NCI-H345 treated with DMSO at 0.1 percent for 48 hours (cell line): ENCODE measurements at regions not wholly inside any gene's neighbourhood (a gene's known extent, or its start where the extent isn't known, plus 50 kb on each side); places are given as distances from the start of the nearest gene placed in this dataset.
"Not testable (repeated sequence)": the region's sequence is repeated elsewhere in the genome, so short reads cannot be mapped to it uniquely, and the experiment has no call there.

Experiments
- DNase-seq: peaks from one replicate; lab custom pipeline; 2025; ENCODE audit not compliant: unreplicated experiment; lab: John Stamatoyannopoulos, UW

DNA sequence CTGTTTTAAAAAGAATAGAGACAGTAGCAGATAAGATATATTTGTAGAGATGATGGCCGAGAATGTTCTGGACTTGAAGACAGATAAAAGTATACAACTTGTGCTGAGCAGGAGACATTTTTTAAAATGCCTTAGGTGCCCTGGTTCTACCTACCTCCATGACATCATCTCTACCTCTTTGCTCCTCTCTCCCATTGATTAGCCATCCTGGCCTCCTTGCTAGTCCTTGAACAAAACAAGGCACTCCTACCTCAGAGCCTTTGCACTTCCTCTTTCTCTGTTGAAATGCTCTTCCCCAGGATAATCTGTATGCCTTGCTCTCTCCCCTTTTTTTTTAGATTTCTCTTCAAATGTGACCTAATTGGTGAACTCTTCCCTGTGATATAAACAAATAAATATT is 92.6 kb upstream of the MAGI3 start:
- DNase-seq: no peak

DNA sequence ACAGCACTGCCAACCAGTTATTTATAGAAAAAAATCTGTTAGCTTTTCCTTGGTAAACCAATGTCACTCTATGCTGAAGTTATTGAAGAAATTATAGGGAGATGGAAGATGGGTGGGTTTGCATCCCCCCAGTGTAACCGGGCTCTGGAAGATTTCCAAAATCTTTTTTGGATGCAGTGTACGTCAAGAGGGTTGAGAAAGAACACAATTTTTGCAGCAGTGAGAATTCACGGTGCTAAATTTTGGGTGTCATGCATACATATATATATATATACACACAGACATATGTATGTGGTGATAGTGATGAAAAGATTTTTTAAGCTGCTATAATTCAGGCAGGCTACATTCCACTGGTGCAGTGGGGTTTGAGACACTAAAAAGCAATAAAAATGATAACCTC is 91.4 kb upstream of the MAGI3 start:
- DNase-seq: no peak

DNA sequence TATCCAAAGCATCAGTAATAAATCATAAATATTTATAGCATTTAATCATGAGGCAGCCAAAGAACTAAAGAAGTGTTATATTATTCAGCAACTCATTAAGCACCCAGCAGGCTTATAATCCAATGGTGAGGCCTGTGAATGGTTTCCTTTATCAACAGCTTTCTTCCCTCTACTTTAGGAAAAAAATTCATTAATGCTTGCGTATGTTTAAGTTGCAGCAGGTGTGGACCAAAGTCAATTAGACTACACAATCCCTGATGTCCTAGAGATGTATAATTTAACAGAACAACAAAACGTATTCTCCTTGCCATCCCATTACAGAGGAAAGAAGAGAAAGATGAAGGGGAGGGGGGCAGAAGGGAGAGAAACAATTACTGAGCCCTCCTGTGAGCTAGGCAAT is 87.7 kb upstream of the MAGI3 start:
- DNase-seq: no peak

DNA sequence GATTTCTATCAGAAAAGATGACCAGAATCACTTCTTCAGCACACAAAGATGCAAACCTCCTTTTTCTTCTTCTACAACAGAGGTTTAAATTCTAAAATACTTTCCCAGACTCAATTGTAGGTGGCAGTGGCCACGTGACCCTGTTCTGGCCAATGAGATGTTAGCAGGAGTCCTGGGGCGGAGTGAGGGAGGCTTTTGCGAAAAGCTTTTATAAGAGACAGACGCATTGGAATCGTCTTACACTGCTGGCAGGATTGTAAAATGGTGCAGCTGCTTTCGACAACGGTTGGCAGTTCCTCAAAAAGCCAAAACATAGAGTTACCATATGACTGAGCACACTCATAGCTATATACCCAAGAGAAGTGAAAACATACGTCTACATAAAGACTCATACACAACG is 87.0 kb upstream of the MAGI3 start:
- no peak for DNase-seq

DNA sequence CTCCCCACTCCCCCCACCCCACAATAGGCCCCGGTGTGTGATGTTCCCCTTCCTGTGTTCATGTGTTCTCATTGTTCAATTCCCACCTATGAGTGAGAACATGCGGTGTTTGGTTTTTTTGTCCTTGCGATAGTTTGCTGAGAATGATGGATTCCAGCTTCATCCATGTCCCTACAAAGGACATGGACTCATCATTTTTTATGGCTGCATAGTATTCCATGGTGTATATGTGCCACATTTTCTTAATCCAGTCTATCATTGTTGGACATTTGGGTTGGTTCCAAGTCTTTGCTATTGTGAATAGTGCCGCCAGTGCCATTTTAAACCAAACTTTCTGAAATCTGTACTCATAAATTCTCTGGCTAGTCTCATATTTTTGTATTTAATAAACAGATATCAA is 85.3 kb upstream of the MAGI3 start:
- DNase-seq: not testable (repeated sequence)

DNA sequence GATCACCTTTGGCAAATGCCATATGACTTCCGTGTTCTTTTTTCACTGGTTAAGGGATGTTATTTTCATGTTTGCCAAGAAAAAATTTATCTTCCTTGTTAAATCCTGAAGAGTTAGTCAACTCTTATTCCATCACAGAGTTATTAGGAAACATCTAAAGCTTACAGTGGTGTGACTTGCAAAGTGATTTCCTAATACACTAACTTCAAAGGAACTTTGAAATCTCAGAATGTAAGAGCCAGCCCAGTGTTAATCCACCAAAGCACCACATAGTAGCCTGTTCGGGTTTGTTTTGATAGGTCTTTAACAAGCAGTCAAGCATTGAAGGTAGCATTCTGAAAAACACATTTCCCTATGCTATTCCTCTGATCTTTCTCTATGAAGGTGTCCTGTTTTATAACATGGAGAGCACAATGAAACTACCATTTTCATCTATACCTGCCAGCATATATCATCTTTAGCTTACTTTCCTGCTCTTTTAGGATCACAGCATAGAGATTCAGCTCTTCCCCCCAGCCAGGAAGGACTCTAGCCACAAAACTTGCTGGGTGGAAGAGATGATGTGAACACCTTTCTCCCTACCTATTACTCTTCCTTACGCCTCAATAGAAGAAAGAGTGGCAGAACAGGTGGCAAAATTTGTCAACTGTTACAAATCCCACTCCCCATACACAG is 82.4 kb upstream of the MAGI3 start:
- no peak for DNase-seq

DNA sequence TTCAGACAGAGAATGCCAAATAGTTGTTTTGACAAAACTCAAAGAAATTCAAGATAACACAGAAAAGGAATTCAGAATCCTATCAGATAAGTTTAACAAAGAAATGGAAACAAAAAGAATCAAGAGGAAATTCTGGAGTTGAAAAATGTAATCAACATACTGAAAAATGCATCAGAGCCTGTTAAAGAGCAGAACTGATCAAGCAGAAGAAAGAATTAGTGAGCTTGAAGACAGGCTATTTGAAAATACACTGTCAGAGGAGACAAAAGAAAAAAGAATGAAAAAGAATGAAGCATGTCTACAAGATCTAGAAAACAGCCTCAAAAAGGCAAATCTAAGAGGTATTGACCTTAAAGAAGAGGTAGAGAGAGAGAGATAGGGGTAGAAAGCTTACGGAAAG is 77.7 kb upstream of the MAGI3 start:
- not testable (repeated sequence) for DNase-seq

DNA sequence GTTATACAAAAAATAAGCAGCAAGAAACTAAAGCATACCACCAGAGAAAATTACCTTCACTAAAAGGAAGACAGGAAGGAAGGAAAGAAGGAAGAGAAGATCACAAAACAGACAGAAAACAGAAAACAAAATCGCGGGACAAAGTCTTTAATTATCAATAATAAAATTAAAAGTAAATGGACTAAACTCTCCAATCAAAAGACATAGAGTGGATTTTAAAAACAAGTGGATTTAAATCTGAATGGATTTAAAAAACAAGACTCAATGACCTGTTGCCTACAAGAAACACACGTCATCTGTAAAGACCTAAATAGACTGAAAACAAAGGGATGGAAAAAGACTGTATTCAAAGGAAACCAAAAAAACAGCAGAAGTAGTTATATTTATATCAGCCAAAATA is 75.7 kb upstream of the MAGI3 start:
- DNase-seq: no peak

DNA sequence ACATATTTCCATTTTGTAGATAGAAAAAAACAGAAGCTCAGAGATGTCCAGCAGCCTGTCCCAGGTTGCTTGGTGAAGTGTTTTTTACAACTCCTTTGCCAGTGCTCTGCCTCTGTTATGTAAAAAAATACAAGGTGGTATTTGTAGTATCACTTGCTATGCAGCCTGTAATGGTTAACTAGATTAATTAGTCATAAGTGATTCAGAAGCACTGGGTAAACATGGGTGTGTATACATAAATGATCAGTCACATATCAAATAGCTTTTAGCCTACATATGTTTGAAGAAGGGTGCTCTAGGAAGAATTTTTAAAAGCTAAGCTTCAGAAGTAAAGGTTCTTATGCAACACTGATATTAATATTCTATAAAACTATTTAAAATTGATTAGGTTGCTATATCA is 70.0 kb upstream of the MAGI3 start:
- no peak for DNase-seq

DNA sequence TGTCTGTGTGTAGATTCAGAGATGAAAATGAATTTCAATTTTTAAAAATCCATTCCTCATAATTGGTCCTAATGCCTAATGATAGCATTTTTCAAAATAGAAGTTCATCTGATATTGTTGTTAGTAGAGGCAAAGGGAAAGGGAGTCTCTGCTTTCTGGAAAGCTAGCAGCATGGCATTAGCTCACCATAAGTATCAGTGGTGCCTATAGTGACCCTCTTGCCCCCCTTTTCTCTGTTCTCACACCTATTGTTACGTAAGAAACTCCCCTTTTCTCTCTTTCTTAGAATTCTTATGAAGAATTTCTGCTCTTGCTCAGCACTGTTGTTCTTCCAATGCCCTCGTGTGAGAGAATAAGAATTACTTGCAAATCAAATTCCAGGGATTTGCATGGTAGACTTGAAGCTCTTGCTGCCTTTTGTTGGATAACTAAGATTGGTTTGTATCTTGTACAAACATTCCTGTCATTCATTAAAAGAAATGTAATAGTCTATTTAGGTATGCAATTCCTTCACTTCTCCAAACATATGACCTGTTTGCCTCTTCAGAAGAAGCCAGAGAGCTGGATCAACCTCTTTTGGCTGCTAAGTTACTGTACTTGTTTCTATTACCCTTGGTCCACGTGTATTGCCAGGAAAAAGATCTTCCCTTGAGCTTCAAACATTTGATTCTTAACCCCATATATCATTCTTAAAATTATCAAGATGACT is 69.2 kb upstream of the MAGI3 start:
- no peak for DNase-seq

DNA sequence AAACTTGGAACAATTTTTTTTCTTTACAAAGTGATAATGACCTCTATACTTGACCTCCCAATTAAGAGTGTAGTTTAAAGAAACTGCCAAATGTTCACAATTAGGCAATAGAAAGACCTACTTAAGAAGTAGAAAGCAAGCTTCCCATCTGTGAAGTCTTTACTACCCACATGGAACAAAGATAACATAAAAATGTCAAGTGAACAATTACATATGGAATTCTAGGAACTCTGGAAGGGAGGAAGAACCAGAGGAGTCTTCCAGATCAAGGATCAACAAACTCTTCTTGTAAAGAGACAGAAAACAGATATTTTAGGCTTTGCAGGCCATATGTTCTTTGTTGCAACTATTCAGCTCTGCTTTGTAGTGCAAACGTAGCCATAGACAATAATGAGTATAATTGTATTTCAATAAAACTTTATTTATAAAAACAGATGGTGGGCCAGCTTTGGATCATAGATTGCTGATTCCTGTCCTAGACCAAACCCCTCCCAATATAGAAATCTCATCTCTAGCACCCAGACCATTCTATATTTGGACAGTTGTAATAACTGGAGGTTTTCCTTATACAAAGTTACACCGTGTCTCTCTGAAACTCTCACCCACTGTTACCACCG is 68.4 kb upstream of the MAGI3 start:
- DNase-seq: no peak

DNA sequence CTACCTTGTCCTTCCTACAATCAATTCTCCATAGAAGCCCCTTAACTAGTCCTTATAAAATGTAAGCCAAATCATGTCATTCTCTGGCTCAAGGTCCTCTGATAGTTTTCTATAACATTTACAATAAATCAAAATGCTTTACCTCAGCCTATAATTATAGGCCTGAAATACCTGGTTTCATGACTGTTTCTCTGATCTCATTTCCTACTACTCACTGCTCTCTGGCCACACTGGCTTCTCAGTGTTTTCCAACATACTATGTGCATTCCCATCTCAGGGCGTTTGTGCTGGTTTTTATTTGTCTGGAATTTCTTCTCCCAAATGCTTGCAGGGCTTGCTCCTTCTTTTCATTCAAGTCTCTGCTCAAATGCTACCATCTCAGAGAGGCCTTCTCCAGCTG is 67.9 kb upstream of the MAGI3 start:
- no peak for DNase-seq

DNA sequence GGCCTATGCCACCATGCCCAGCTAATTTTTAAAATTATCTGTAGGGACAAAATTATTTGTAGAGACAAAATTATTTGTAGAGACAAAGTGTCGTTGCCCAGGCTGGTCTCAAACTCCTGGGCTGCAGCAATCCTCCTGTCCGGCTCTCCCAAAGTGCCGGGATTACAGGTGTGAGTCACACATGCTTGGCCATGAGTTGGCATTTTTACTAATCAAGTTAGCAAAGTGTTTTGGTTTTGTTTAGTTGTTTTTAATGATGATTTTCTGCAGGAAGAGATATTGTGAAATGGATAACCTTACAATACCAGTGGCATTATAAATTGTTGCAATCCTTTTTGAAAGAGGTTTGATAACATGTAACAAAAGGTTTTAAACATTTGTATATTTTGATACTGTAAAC is 65.3 kb upstream of the MAGI3 start:
- DNase-seq: no peak

DNA sequence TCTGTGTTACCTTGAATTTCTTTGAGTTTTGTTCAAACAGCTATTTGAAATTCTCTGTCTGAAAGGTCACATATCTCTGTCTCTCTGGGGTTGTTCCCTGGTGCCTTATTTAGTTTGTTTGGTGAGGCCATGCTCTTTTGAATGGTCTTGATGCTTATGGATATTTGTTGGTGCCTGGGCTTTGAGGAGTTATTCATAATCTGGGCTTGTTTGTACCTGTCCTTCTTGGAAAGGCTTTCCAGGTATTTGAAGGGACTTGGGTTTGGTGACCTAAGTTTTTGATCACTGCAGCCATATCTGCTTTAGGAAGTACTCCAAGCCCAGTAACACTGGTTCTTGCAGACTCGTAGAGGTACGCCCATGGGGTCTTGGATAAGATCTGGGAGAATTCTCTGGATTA is 63.3 kb upstream of the MAGI3 start:
- DNase-seq: no peak

DNA sequence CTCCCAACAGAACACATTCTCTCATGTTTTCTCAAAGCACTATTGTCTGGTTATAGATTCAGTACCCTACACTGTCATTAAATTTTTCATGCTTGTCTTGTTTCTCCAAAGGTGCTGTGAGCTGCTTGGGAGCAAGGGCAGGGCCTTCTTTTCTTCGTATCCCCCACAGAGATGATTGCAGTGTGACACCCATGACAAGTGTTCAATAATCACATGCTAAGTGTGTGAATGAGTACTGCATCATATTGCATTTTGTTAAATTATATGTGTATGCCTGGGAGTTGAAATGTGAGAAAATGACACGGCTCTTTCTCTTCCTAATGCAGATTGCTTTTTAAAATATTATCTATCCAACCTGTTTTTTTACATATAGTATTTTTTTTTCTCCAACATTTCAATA is 57.3 kb upstream of the MAGI3 start:
- no peak for DNase-seq

DNA sequence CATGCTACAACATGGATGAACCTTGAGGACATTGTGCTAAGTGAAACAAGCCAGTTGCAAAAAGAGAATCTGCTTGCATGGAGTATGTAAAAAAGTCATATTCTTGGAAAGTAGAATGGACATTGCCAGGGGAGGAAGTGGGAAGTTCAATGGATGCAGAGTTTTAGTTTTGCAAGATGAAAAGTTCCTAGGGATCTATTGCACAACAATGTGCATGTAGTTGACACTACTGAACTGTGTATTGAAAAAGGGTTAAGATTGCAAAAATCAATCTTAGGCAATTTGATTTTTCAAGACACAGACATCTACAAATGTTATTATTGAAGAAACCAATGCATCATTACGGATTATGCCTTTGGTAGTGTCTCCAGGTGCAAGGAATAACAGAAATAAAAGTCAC is 50.3 kb upstream of the MAGI3 start:
- DNase-seq: no peak
